ENCODE measurements at regions not wholly inside any gene's neighbourhood (a gene's known extent, or its start where the extent isn't known, plus 50 kb on each side); places are given as distances from the start of the nearest gene placed in this dataset.

DNA sequence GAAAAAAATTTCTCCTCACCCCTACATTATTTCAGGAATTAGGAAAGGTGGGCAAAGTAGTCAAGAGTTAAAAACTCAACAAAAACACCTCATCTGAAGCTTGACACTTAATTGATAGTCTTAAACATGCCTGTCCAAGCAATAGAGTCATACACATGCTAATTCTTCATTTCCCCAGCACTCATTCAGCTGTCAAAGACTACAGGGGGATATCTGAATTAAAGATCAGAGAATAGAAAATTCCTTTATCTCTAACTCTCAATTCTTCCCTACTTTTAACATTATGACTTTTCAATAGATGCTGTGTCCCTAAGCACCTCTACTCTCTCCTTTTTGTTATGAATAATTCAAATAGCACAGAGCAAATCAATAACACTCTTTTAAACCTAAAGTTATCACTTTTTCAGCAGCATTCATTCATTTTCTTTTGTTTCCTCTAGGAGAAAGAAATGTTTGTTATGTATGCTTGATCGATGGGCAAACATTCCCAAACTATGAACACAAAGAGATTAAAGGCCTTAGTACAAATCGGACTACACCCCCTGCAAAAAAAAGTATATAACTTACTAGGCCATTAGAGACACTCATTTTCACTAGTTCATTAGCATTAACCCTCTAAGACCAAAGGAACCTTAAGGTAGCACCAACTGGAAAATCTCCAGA lies 94.9 kb upstream of the SPTLC3 start:
- Histone ChIP-seq H3K36me3 (no peaks in the 10 kb centered on the region), H3K27me3 (no peaks in the 10 kb centered on the region), H3K4me3 (no peak overlapping the region), H3K4me1 (no peaks in the 10 kb centered on the region), H3K9me3 (no peaks in the 10 kb centered on the region), H3K27ac (no peak overlapping the region)
- DNase-seq, result no peak
- TF ChIP-seq, protein P1, sequence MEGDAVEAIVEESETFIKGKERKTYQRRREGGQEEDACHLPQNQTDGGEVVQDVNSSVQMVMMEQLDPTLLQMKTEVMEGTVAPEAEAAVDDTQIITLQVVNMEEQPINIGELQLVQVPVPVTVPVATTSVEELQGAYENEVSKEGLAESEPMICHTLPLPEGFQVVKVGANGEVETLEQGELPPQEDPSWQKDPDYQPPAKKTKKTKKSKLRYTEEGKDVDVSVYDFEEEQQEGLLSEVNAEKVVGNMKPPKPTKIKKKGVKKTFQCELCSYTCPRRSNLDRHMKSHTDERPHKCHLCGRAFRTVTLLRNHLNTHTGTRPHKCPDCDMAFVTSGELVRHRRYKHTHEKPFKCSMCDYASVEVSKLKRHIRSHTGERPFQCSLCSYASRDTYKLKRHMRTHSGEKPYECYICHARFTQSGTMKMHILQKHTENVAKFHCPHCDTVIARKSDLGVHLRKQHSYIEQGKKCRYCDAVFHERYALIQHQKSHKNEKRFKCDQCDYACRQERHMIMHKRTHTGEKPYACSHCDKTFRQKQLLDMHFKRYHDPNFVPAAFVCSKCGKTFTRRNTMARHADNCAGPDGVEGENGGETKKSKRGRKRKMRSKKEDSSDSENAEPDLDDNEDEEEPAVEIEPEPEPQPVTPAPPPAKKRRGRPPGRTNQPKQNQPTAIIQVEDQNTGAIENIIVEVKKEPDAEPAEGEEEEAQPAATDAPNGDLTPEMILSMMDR (IDR thresholded peaks at IDR 0.05), result no peak
- TF ChIP-seq POLR2A (IDR thresholded peaks at IDR 0.05), result no peak

DNA sequence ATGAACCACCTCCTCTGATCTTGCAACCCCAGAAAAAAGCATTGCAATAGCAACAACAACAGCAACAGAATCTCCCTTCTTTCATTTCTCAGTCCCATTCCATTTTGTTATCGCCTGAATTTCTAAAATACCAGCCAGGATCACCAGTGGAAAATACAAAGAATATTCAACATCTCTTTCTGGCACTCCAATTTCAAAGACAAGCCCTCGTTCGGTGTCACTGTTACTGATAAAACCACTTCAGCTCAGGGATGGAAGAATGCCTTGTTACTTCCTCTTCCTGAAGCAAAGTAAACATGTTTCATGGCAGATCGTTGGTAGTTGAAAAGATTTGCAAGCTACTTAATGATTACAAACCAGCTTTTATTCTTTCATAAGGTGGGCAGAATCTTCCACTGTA lies 94.0 kb upstream of the SPTLC3 start:
- H3K4me3 ChIP-seq, result no peak overlapping the region
- H3K27me3 ChIP-seq, result no peaks in the 10 kb centered on the region
- TF ChIP-seq, protein P1 (IDR thresholded peaks at IDR 0.05), result no peak
- TF ChIP-seq POLR2A (IDR thresholded peaks at IDR 0.05), result no peak
- no peak overlapping the region for H3K27ac ChIP-seq
- no peaks in the 10 kb centered on the region for H3K9me3 ChIP-seq
- no peak for DNase-seq
- no peaks in the 10 kb centered on the region for H3K36me3 ChIP-seq
- H3K4me1 ChIP-seq, result no peaks in the 10 kb centered on the region

DNA sequence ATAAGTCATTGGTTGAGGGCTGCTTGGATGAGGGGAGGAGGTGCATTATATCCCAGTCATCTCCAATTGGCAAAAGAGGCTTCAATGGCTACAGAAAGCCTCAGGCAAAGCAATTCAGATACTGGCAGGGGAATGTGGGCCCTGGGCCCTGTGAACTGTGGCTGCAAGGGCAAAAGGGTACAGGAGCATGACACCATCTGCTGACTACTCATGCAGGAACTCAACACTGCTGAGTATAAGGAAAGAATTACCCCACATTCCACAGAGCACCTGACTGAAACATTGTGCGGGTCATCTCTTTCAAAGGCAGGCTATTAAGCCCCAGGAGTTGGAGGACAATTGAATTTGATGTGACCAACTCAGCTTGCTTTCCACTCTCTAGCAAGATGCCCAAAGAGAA lies 92.1 kb upstream of the SPTLC3 start:
- TF ChIP-seq, protein P1 (IDR thresholded peaks at IDR 0.05), result no peak
- no peak for TF ChIP-seq POLR2A (IDR thresholded peaks at IDR 0.05)
- Histone ChIP-seq H3K27me3 (no peaks in the 10 kb centered on the region), H3K9me3 (no peaks in the 10 kb centered on the region), H3K27ac (no peak overlapping the region), H3K36me3 (no peaks in the 10 kb centered on the region), H3K4me3 (no peak overlapping the region), H3K4me1 (no peaks in the 10 kb centered on the region)
- DNase-seq, result no peak

DNA sequence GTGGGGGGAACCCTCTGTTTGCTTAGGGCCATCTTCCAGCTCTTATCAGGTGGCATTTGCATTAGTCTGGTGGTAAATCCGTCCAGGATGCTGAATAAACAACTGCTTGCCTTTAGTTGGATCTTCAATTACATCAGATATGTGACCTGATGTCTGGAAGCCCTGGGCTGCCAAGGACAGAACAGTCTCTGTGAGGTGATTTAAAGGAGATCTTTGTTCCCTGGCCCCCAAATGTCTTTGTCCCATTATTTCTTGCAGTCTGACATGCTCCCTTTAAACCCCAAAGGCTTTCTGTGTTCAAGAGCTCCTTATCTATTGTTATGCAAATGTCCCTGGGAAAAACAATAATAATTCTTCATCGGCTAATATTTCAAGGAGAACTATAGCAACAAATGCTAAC lies 84.6 kb upstream of the SPTLC3 start:
- Histone ChIP-seq H3K27ac (no peak overlapping the region), H3K9me3 (peaks cover 0 to 5% (median 0%) of the 10 kb centered on the region in 4 donors), H3K36me3 (no peaks in the 10 kb centered on the region), H3K4me1 (no peaks in the 10 kb centered on the region), H3K27me3 (no peaks in the 10 kb centered on the region), H3K4me3 (no peak overlapping the region)
- no peak for DNase-seq
- TF ChIP-seq, protein P1 (IDR thresholded peaks at IDR 0.05), result no peak
- TF ChIP-seq POLR2A (IDR thresholded peaks at IDR 0.05), result no peak

DNA sequence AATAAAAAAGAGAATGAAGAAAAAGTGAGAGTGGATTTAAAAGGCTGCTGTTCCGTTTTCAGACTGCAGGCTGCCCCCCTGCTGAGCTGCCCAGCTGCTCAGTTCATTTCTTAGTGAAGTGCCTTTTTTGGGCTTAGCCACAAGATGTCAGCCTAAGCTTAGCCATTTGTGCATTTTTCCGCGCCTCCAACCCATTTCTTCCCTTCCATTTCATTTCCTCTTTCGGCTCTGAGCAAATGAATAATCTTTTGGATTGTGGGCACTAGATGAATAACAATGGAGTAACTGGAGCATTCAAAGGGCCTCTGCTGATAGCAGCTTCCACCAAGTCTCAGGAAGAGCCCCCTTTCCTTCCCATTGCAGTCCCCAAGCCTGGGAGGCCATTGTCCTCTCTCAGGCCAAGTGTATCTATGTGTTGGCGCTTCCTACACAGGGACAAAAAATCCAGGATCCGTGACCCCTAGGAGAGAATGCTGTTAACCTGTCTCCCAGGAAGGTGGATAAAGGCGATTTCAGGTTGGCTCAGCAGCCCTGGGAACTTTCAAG lies 83.5 kb upstream of the SPTLC3 start:
- Histone ChIP-seq H3K27ac (no peak overlapping the region), H3K36me3 (no peaks in the 10 kb centered on the region), H3K9me3 (peaks cover 0 to 5% (median 0%) of the 10 kb centered on the region in 4 donors), H3K4me3 (no peak overlapping the region), H3K27me3 (no peaks in the 10 kb centered on the region), H3K4me1 (no peaks in the 10 kb centered on the region)
- TF ChIP-seq POLR2A (IDR thresholded peaks at IDR 0.05), result no peak
- TF ChIP-seq, protein P1 (IDR thresholded peaks at IDR 0.05), result peak in 5 of 6 experiments; percentile 30 to 88 (median 83)
- DNase-seq, result peak in 1 of 3 donors; percentile 52
